Stimulated activated CD8-positive, alpha-beta memory T cell treated with anti-CD3 and anti-CD28 coated beads, Interleukin-4, amount 100 ng/mL, for 4 hours (primary cell): ENCODE measurements at regions not wholly inside any gene's neighbourhood (a gene's known extent, or its start where the extent isn't known, plus 50 kb on each side); places are given as distances from the start of the nearest gene placed in this dataset.
"Not testable (repeated sequence)": the region's sequence is repeated elsewhere in the genome, so short reads cannot be mapped to it uniquely, and the experiment has no call there.

Experiments
- DNase-seq, 2 donors: peaks; one replicate each; pipeline ENCODE4 v3.0.0-alpha.2; 2020; ENCODE audit warnings: low read depth in 2 of 2, low spot score in 1 of 2

DNA sequence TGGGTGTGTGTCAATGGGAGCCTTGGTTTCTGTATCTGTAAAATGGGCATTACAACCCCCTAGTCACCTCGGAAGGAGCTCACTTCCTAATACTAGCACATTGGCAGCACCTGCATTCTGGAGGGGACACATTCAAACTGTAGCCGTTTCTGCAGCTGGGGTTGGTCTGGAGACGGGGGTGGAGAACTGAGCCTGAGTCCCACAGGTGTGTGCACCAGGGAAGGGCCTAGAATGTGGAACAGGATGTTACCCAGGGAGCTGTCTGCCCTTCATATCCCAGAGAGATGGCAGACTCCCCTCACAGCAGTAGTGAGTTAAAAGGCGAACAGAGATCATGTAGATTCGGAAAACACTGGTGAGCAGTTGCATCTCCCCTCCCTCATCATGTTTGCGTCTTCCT, 272.8 kb upstream of the ZNF32 start:
- DNase-seq: no peak

DNA sequence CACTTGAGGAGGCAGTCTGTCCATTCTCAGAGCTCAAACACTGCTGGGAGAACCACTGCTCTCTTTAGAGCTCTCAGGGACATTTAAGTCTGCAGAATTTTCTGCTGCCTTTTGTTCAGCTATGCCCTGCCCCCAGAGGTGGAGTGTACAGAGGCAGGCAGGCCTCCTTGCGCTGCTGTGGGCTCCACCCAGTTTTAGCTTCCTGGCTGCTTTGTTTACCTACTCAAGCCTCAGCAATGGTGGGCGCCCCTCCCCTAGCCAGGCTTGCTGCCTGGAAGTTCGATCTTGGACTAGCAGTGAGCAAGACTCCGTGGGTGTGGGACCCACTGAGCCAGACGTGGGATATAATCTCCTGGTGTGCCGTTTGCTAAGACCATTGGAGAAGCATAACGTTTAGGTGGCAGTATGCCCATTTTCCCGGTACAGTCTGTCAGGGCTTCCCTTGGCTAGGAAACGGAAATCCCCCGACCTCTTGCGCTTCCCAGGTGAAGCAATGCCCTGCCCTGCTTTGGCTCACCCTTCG, 271.6 kb upstream of the ZNF32 start:
- not testable (repeated sequence) for DNase-seq

DNA sequence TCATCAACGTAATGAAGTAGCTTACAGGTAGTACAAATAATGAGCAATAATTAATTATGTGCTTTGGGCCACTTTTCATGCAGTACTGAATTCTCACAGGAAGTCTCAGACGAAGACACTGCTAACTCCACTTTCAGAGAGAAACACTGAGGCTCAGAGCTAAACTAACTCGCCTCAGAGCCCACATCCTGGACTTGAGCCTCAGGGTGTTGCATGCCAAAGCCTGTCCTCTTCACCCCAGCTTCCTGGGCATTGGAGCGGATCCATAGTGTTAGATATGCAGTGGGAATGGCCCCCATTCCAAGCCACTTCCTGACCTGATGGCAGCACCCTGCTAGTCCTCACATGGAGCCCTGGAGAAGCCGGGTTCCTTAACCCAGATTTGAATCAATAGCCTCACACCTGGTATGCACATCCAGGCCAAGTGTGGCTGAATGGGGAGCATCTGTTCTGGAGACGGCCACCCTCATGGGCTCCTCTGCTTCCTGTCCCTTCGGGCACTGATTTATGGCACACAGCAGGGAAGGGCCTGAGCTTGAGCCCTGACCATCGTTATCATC, 265.1 kb upstream of the ZNF32 start:
- no peak for DNase-seq

GRCh38 chr10:43912469-43912868, 263.8 kb upstream of the ZNF32 start:
- no peak for DNase-seq

GRCh38 chr10:43906490-43906889, 257.8 kb upstream of the ZNF32 start:
- DNase-seq: no peak

- DNase-seq: no peak
Measured at GRCh38 chr10:43905512-43906236, 257.0 kb upstream of the ZNF32 start.

- no peak for DNase-seq
Measured at GRCh38 chr10:43904844-43905243, 256.2 kb upstream of the ZNF32 start.

- no peak for DNase-seq
Measured at GRCh38 chr10:43904301-43904700, 255.6 kb upstream of the ZNF32 start.

DNA sequence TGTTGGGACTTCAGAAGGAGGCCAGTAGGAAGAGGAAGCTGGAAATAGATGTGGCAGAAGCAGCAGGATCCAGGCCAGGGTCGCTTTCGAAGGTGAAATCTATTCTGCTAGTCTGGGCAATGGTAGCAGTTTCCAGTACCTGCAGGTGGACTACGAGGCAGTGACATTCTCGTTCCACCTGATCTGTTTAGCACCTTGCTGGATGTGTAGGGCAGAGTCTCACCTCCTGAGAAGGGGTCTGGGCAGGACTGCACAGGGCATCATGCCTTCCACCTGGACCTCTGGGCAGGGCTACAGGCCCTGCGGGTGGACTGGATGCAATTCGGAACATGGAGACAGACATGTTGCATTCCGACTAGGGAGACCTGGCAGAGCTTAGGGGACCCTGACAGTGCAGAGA, 254.8 kb upstream of the ZNF32 start:
- no peak for DNase-seq

DNA sequence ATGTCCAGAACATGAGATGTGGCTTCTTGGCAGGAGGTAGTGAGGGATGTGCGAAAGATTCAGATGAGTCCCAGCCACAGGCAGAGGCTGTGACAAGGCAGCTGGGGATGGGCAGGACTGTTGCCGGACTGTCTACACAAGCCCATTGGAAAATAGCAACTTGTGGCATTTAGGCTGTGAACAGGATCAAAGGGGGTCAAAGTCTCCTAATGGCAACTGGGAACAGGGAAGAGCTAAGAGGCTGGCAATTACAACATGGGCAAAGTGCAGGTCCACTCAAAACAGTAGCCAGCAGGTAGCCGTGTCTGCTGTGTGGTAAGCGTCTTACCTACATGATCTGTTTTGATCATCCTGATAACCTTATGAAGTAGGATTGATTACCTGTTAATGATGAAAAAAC, 254.2 kb upstream of the ZNF32 start:
- no peak for DNase-seq

GRCh38 chr10:43901744-43902504, 253.2 kb upstream of the ZNF32 start:
- no peak for DNase-seq

DNA sequence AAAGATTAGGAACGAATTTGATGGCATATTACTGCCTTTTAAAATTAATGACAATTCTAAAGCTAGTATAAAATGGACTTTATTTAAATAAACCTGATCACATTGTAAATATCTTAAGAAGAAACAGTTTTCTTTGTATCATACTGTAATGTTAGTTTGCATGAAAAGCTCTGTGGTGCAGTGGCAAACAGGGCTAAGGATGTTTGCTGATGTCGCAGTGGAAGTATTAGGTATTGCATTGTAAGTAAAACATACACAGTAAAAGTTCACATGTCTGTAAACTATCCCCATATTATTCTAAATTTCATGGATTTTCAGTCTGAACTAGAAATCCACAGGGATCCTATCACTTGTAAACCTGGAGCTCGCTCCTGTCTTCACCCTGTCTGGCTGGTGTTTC, 252.6 kb upstream of the ZNF32 start:
- no peak for DNase-seq

DNA sequence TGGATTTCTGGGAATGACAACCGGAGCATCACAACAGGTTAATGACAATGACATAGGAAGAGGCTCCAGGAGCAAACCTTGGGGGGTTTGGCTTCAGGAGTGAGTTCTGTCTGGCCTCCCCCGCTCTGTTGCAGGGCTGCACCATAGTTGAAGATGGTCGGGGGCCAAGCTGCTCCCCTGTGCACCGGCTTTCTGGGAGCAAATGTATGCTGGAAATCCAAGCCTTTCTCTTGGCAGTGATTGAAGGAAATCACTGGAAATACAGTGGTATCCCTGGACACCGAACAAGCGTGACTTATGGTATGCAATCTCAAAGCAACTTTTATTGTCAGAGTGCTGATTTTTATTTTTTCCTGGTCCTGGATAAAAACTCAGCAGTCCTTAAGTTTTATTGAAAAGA, 251.9 kb upstream of the ZNF32 start:
- no peak for DNase-seq

DNA sequence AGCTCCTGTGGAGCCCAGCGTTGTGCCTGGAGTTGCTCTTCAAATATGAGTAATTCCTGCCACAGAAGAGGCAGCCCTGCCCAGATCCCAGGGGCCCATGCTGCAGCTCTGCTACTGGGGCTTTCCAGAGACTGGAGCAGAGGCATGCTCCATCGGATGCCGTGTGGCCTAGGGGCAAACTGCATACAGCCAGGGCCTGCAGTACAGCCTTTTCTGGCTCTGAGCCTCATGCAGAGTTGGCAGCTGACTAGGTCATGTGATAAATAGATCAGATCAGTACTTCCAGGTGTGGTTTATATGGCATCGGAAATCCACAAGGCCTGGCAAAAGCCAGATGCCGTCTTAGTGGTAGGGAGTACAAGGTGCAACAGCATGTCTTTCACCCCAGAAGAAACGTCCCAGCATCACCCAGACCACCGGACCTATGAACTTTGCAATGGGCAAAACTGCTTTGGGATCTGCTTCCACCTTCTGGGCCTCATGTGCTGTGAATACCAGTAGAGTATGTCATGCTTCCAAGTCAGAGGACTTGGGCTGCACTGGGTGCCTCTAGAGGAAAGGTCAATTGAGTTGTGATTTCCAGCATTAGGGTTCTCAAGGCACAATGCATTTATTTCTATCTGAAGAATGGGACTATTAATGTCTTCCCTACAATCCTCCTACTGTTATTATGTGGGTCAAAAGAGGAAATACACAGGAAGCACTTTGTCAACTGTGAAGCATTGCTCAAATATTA, 250.7 kb upstream of the ZNF32 start:
- no peak for DNase-seq

- DNase-seq: no peak
Measured at GRCh38 chr10:43898592-43898991, 249.9 kb upstream of the ZNF32 start.

DNA sequence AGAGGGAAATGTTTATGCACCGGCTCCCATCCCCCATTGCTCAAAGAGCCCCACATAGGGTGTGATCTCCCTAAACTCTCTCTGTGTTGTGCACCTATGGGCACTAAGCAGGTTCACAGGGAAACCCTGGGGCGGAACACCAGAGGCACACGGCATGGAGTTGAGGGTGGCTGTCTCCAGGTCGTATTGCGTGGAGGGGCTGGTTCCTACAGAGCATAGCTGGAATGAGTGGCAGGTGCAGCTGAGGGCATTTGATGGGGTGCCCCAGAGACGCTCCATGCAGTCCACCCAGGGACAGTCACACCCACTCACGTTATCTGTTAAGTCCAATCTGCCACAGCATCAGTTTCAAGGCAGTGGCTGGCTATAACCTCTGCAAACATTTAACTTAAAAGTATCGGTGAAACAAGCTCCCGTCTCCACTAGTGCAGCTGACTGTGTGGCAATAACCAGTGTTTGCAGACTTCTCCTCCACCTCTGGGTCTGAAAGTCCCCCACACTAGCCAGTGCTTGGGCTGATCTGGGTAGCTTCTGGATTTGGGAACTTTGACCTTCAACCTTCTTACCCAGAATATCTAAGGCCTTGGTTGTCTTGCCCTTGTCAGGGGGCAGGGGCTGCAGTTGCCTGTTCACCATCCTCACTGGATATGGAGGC, 249.2 kb upstream of the ZNF32 start:
- DNase-seq: no peak

DNA sequence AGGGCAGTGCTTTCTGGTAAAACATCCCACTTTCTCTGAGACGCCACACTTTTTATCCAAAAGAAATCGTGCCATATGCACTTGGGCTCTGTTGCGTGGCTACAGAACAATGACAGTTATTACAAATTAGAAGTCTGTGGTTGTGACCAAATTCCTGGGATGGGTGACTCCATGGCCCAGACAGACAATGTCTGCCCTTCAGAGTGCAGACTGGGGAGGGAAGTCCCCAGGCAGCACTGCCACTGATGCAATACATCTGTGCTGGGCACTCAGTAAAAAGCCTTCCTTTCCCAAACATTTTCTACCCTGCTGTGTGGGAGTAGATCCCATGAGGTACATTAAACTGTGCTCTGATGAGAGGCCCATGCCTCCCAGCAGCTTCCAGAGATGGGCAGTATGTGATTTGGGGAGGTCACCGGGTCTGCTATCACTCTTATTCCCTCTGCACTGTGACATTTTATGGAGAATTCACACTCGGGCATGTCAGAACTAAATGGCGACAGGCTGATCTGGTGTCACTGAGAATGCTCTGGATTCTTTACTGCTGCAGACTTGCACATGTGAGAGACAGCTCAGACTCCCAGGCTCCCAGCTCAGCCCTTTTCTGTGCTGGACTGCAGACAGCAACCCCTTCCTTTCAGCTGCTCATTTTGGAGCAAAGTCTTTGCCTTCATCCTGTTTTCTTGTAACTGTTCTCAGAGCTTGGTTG, 243.5 kb upstream of the ZNF32 start:
- DNase-seq: no peak

- no peak for DNase-seq
Measured at GRCh38 chr10:43891241-43891640, 242.6 kb upstream of the ZNF32 start.

DNA sequence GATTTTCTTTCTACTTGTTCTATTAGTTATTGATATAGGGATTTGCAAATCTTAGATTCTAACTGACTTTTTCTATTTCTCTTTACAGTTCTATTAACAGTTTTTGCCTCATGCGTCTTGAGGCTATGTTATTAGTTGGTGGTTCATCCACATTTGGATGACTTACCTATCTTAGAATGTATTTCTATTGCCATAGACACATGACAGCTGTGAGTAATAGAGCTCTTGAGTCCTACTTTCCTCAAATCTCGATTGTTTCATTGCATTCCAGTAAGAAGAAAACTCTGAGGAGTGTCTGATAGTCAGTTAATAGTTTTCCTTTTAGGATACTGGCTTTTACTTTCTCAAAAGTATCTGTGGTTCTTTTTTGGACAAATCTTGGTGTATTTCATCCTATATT, 241.4 kb upstream of the ZNF32 start:
- no peak for DNase-seq

DNA sequence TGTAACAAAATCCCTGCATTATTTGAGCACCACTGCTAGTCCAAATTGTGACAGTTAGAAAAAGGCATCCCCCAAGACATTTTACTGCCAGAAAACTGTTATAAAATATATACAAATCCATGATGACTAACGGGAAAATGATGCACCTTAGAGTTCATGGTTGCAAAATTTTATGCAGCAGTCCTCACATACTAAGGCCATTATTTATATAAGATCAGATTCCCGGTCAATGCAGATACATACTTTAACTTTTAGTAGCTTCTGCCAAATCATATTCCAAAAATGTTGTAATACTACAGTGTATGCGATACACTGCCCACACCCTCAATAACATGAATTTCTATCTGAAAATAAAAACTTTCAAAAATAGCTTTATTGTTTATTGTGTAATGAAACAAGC, 239.9 kb upstream of the ZNF32 start:
- DNase-seq: no peak
